ENCODE measurements at regions not wholly inside any gene's neighbourhood (a gene's known extent, or its start where the extent isn't known, plus 50 kb on each side); places are given as distances from the start of the nearest gene placed in this dataset.

DNA sequence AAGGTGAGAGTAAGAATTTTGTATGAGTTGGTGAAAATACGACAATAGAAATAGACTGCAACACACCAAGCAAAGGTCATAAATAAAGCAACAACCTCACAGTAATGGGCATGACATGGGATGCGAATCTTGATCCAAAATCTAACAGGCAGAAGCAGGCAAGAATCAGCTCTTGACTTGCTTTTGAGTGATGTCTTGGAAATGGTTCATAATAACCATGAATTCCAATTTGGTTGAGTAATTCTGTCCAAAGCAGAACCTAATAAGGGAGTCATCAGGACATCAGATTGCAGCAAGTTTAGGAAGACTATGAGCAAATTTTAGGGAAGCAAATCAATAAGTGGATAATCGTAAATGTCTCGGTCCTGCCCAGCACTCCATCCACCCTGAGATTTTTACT lies 224.0 kb upstream of the ISX start:
- TF ChIP-seq CTCF (IDR thresholded peaks at IDR 0.05; ENCODE audit: extremely low read depth in 1 of 2, insufficient read depth in 1 of 2, low read depth in 1 of 2, low read length in 2 of 2) = no peak
- TF ChIP-seq POLR2A (IDR thresholded peaks at IDR 0.05; ENCODE audit: low read depth, low read length) = no peak
- no peak for TF ChIP-seq MAX (IDR thresholded peaks at IDR 0.05; ENCODE audit: insufficient read depth, insufficient read length)
- no peak for TF ChIP-seq JUN (IDR thresholded peaks at IDR 0.05; ENCODE audit: borderline replicate concordance, insufficient read depth, insufficient read length, low read depth)
- TF ChIP-seq EZH2 (IDR thresholded peaks at IDR 0.05; ENCODE audit: borderline replicate concordance, low read depth, low read length, severe bottlenecking) = no peak
- no peak for TF ChIP-seq FOS (IDR thresholded peaks at IDR 0.05; ENCODE audit: borderline replicate concordance, insufficient read depth, low read length)
- TF ChIP-seq POLR2AphosphoS5 (IDR thresholded peaks at IDR 0.05; ENCODE audit: insufficient read depth, low read depth, low read length) = no peak
- no peak for TF ChIP-seq GATA2 (IDR thresholded peaks at IDR 0.05; ENCODE audit: insufficient read depth, insufficient read length, low read depth, low read length)
- TF ChIP-seq MYC (IDR thresholded peaks at IDR 0.05; ENCODE audit: low read depth, low read length) = no peak

Data from endothelial cell of umbilical vein (primary cell).